ENCODE measurements at regions not wholly inside any gene's neighbourhood (a gene's known extent, or its start where the extent isn't known, plus 50 kb on each side); places are given as distances from the start of the nearest gene placed in this dataset.

- DNase-seq (ENCODE audit: low read depth in 4 of 4, low spot score in 3 of 4) = no peak
Measured at GRCh38 chr18:43869451-43870008, 592.2 kb upstream of the SYT4 start.

- no peak for DNase-seq (ENCODE audit: low read depth in 4 of 4, low spot score in 3 of 4)
Measured at GRCh38 chr18:43870626-43871025, 593.3 kb upstream of the SYT4 start.

GRCh38 chr18:43875511-43875910 lies 598.2 kb upstream of the SYT4 start:
- no peak for DNase-seq (ENCODE audit: low read depth in 4 of 4, low spot score in 3 of 4)

- no peak for DNase-seq (ENCODE audit: low read depth in 4 of 4, low spot score in 3 of 4)
Measured at GRCh38 chr18:43876286-43876685, 599.0 kb upstream of the SYT4 start.

- DNase-seq (ENCODE audit: low read depth in 4 of 4, low spot score in 3 of 4) = no peak
Measured at GRCh38 chr18:43876748-43877147, 599.5 kb upstream of the SYT4 start.

- no peak for DNase-seq (ENCODE audit: low read depth in 4 of 4, low spot score in 3 of 4)
Measured at GRCh38 chr18:43877616-43878321, 600.5 kb upstream of the SYT4 start.

- DNase-seq (ENCODE audit: low read depth in 4 of 4, low spot score in 3 of 4) = no peak
Measured at GRCh38 chr18:43879415-43879814, 602.1 kb upstream of the SYT4 start.

GRCh38 chr18:43882358-43883055 lies 605.2 kb upstream of the SYT4 start:
- DNase-seq (ENCODE audit: low read depth in 4 of 4, low spot score in 3 of 4) = no peak

- no peak for DNase-seq (ENCODE audit: low read depth in 4 of 4, low spot score in 3 of 4)
Measured at GRCh38 chr18:43883886-43884285, 606.6 kb upstream of the SYT4 start.

- DNase-seq (ENCODE audit: low read depth in 4 of 4, low spot score in 3 of 4) = no peak
Measured at GRCh38 chr18:43886341-43886740, 609.1 kb upstream of the SYT4 start.

GRCh38 chr18:43887491-43887890 lies 610.2 kb upstream of the SYT4 start:
- DNase-seq (ENCODE audit: low read depth in 4 of 4, low spot score in 3 of 4) = no peak

GRCh38 chr18:43888598-43888997 lies 611.3 kb upstream of the SYT4 start:
- DNase-seq (ENCODE audit: low read depth in 4 of 4, low spot score in 3 of 4) = no peak

GRCh38 chr18:43893001-43893637 lies 615.8 kb upstream of the SYT4 start:
- DNase-seq (ENCODE audit: low read depth in 4 of 4, low spot score in 3 of 4) = peak in 1 of 4 donors; percentile 21

- no peak for DNase-seq (ENCODE audit: low read depth in 4 of 4, low spot score in 3 of 4)
Measured at GRCh38 chr18:43904209-43904837, 627.0 kb upstream of the SYT4 start.

- no peak for DNase-seq (ENCODE audit: low read depth in 4 of 4, low spot score in 3 of 4)
Measured at GRCh38 chr18:43914018-43914417, 636.7 kb upstream of the SYT4 start.

GRCh38 chr18:43916984-43917383 lies 639.7 kb upstream of the SYT4 start:
- DNase-seq (ENCODE audit: low read depth in 4 of 4, low spot score in 3 of 4) = no peak

GRCh38 chr18:43917520-43917919 lies 640.2 kb upstream of the SYT4 start:
- no peak for DNase-seq (ENCODE audit: low read depth in 4 of 4, low spot score in 3 of 4)

GRCh38 chr18:43919551-43919950 lies 642.3 kb upstream of the SYT4 start:
- DNase-seq (ENCODE audit: low read depth in 4 of 4, low spot score in 3 of 4) = no peak

- DNase-seq (ENCODE audit: low read depth in 4 of 4, low spot score in 3 of 4) = no peak
Measured at GRCh38 chr18:43931439-43931838, 654.1 kb upstream of the SYT4 start.

GRCh38 chr18:43932140-43932539 lies 654.9 kb upstream of the SYT4 start:
- DNase-seq (ENCODE audit: low read depth in 4 of 4, low spot score in 3 of 4) = no peak

GRCh38 chr18:43933177-43933576 lies 655.9 kb upstream of the SYT4 start:
- no peak for DNase-seq (ENCODE audit: low read depth in 4 of 4, low spot score in 3 of 4)

All from left renal pelvis (tissue), 4 donors.